NCI-H82 treated with DMSO at 0.1 percent for 48 hours (cell line): ENCODE measurements at regions not wholly inside any gene's neighbourhood (a gene's known extent, or its start where the extent isn't known, plus 50 kb on each side); places are given as distances from the start of the nearest gene placed in this dataset.
"Not testable (repeated sequence)": the region's sequence is repeated elsewhere in the genome, so short reads cannot be mapped to it uniquely, and the experiment has no call there.

Experiments used
- DNase-seq: peaks from one replicate; lab custom pipeline; 2025; ENCODE audit not compliant: unreplicated experiment; lab: John Stamatoyannopoulos, UW

DNA sequence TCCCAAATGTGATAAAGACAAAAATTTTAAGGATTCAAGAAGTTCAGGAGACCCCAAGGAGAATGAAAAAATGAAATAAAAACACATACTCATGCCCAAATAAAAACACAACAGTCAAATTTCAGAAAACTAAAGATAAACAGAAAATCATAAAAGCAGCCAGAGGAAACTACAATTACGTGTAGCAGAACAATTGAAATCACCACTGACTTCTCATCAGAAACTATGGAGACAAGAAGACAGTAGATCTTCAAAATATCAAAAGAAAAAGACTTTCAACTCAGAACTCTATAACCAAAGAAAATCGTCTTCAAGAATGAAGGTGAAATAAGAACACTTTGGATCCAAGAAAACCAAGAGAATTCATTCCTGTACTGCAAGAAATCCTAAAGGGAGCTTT lies 54.9 kb downstream of the DIO3 start:
- DNase-seq: no peak

DNA sequence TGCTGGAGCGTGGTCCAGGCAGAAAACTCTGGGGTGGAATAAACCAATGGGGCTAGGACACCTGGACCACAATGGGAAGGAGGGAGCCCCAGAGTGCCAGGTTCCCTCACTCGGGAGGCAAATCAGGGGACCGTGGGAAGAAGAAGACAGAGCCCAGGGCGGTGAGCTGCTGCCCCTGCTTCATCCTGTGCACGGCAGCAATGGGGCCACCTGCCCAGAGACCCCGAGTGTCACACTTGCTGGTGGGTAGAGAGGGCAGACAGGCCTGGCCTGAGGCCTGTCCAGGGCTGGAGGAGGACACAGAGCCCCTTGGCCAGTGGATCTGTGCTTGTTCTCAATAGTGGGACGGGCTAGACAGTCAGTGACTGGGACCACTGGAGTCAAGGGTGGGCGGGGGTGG lies 58.2 kb downstream of the DIO3 start:
- no peak for DNase-seq

DNA sequence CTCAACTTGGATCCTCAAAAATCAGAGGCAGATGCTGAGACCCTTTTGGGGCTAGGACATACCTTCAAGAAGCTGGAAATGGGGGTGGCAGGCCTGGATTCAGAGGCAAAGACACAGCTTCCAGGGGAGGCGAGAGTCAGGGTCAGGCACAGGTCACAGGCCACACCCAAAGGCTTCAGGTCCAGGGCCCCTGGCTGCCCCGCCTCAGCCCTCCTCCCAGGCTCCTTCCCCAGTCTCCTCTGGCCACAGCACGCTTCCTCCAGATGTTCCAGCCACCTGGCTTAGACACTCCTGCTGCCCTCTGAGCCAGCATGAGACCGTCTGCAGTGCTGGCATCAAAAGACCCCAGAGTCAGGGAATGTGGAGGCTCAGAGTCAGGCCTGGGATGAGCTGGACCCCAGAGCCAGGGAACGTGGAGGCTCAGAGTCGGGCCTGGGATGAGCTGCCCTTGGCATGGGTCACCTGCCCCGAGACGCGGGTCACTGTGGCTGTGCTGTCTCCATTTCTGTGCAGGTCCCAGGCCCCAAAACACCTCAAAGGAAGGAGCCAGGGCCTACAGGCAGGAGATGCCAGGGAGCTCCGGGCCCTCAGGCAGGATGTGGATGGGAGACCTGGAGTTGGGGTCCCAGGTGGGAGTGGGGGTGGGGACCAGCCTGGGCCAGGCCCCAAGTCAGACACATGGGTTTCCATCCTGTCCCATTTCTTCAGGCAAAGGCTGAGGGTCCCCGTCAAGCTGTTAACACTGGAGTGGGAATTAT lies 58.9 kb downstream of the DIO3 start:
- DNase-seq: no peak

DNA sequence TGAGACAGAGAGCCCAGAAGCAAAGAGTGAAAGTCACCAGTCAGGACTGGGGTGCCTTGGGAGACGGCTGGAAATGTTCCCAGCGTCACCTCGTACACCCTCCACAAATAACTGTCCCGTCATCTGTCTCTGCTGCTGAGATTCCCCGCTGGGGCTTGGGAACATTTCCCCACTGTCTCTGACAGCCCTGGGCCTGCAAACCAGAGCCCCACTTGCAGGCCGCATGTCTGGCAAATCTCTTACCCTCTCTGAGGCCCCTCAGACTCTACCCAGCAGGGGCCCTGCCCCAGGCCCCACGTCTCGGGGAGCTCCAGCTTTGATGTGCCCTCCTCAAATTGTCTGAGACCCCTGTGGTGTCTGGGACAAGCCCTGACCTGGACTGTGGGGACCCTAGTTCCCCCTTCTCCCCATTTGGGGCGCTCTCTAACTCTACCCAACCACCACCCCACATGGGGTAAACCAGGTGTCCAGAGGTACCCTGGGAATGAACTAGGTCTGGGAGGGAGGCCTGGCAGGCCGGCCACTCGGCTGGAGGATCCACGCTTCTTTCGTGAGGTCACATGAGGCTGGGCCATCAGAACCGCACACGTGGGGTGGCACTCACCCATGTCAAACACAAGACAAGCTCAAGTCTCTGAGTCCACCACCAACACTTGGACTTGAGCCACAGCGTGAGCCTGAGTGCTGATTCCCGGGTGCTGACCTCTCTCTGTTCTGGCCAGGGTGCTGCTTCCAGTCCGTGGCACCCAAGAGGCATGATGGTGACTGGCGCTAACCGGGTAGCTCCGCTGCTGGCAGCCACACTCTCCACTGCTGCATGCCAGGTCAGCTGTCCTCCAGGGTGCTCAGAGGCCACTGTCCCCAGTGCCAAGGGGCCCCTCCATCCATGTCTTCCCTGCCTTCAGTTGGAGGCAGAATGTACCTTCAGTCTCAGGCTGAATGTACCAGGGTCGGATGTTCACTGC lies 59.8 kb downstream of the DIO3 start:
- no peak for DNase-seq

DNA sequence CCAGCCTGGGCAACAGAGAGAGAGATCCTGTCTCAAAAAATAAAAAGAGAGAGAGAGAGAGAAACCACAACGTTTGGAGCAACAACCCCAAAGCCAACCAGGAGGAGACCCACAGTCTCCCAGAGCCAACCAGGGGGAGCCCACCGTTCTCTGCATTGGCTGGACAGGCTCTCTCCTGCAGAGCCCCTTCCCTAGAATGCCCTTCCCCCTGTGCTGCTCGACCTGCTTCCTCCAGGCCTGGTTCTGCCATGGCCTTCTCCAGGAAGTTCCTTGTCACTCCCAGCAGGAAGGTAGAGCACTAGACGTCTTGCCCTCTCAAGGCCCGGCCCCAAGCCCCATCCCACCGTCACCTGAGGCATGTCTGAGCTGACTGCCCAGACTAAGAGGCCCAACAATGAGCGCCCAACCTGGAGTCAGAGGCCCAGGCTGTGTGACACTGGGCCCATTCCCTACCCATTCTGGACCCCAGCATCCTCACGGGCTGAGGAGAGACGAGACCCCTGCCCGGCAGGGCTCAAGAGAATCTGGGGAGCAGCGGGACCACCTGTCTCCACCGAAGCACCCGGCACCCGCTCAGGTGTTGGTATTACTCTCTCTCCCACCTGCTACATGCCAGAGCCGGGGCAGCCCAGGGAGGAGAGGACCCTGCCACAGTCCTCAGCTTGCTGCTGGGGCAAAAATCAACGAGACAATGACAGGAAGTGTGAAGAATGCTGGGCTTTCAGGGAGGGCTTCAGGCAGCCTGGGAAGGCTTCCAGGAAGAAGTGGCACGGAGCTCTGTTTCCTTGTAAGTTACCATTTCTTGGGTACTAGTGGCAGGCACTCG lies 61.2 kb downstream of the DIO3 start:
- no peak for DNase-seq

DNA sequence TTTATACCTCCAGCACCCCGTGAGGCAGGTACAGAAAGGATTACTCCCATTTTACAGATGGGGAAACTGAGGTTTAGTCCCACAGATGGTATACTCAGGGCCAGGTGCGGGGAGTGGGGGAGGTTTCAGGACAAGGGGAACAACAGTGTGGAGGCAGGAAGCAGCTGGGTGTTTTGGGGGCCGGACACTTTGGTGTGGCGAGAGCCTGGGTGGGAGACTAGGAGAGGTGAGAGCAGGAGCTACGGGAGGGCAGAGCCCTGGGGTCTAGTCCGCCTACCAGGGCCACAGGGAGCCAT lies 61.7 kb downstream of the DIO3 start:
- no peak for DNase-seq

DNA sequence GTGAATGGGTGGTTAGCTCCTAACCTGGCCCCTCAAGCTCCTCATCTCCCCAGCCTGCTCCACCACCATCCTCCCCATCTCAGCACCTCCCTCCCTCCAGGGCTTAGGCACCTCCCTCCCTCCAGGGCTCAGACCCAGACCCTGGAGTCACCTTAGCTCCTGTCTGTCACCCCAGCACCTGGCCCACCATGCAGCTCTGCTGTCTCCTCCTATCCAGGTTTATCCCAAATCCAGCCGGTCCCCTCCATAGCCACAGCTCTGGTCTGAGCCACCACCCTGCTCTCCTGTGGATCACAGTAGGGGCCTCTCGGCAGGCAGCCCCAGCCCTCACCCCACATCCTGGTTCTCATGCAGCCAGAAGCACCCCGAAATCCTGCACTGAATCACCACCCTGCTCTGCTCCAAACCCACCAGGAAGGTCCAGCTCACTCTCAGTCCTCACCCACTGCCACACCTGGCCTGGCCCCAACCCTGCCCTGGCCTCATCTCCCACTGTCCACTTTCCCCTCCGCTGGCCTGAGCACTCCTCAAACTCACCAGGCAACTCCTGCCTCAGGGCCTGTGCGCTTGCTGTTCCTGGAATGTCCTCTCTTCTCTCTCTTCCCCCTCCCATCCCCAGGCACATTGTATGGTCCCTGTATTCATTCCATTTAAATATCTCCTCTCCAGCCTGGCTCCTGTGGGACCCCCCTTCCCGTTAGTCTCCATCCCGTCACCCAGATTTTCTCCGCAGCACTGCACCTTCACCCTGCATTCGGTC lies 62.6 kb downstream of the DIO3 start:
- no peak for DNase-seq

DNA sequence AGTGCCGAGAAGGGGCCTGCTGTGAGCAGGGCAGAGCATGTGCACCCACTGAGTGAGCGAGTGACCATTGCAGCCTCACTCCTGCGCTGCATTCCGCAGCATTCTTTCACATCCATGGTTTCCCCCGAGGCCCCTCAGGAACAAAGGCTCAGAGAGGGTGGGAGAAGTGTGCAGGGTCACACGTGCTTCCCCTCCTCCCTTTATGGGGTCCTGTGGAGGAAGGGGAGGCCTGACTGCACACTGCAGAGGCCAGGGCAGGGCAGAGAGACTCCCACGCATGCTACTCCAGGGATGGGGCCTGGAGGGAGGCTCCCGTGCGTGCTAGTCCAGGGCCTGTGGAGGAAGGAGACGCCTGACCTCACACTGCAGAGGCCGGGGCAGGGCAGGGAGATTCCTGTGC lies 63.2 kb downstream of the DIO3 start:
- DNase-seq: no peak

DNA sequence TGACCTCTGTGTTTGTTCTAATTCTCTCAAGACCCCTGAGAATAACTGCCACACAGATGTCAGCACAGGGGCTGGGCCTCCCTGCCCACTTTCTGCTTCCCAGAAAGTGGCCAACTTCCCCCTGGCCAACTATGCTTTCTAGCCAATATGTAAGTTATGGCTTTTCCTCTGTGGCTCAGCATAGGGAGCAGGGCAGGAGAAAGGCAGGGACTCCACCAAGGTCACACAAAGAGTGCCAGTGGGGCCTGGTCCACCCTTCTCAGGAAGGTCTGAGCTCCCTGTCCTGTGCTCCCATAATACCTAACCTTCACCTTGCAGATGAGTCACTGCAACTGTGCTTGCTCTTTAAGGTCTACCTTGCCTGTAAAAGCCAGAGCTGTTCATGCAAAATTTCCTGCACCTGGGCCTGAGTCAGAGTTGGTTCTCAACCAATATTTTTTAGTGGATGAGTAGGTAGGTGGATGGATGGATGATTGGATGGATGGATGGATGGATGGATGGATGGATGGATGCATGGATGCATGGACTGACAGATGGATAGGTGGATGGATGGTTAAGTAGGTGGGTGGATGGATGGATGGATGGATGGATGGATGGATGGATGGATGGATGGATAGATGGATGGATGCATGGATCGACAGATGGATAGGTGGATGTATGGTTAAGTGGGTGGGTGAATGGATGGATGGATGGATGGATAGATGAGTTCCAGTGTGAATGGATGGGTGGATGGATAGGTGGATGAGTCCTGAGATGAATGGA lies 64.2 kb downstream of the DIO3 start:
- DNase-seq: no peak

DNA sequence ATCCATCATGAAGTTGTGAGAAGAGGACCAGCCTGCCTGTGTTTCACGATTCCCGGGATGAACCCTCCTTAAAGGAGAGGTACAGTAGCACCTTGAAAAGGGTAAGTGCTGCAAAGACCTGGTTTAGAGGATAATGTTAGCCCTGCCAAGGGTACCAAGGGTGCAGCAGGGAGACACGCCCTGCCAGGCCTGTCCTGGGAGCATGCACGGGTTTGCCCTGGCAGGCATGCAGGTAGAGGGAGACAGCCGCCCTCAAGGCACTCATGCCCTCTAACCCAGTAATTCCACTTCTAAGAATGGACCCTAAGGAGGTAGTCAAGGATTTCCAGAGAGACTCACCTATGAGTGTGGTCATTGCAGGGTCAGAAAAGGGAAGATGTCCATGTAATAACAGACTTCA lies 65.0 kb downstream of the DIO3 start:
- no peak for DNase-seq

DNA sequence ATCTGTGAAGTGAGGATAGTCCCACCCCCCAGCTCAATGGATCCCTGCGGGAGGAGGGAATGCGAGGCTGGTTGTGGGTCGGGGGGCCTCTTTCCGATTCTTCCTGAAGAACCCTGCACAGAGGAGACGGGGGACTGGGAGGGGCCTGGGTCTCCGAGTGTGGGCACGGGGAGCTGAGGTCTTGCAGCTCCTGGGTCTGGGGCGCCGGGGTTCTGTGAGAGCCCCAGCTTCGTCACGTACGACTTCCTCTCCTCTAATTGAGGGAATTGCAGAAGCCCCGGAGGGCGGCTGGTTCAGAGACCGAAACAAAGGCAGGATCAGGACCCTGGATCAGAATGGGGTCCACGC lies 66.6 kb downstream of the DIO3 start:
- DNase-seq: no peak

DNA sequence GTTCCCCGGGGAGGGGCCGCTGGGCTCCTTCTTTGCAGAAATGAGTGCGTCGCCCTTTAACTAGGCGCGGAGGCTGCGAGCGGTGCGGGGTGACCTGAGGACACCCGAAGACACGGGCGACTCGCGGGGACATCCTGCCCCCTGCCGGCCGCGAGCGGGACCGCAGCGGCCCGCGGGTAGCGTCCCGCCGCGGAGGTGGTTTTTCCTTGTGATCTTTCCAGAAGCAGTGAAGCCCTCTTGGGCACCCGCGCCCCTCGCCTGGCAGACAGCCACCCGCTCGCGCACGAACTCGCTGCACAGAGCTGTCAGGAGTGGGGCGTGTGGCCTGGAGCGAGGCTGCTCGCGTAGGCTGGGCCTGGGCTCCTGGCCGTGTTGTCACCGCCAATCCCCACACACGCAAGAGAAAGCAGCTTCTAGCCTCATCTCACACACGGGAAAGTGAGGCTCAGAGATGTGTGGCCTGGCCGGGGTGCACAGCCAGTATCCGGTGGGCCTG lies 67.2 kb downstream of the DIO3 start:
- no peak for DNase-seq

DNA sequence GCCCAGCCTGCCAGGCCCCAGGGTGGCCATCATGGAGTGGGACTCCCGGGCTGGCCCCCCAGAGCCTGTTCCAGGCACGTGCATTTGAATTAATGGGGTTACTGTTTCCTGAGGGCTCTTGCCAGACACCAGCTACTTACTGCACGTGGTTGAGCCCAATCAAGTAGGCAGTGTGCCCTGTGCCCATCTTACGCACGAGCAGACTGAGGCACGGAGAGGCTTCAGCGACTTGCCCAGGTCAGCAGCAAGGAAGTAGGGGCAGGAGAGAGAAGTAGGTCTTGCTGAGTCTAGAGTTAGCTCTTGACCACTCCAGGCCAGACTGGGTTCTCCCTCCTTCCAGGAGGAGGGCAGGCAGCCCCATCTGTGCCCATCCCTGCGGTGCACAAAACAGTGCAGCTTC lies 67.7 kb downstream of the DIO3 start:
- DNase-seq: no peak

DNA sequence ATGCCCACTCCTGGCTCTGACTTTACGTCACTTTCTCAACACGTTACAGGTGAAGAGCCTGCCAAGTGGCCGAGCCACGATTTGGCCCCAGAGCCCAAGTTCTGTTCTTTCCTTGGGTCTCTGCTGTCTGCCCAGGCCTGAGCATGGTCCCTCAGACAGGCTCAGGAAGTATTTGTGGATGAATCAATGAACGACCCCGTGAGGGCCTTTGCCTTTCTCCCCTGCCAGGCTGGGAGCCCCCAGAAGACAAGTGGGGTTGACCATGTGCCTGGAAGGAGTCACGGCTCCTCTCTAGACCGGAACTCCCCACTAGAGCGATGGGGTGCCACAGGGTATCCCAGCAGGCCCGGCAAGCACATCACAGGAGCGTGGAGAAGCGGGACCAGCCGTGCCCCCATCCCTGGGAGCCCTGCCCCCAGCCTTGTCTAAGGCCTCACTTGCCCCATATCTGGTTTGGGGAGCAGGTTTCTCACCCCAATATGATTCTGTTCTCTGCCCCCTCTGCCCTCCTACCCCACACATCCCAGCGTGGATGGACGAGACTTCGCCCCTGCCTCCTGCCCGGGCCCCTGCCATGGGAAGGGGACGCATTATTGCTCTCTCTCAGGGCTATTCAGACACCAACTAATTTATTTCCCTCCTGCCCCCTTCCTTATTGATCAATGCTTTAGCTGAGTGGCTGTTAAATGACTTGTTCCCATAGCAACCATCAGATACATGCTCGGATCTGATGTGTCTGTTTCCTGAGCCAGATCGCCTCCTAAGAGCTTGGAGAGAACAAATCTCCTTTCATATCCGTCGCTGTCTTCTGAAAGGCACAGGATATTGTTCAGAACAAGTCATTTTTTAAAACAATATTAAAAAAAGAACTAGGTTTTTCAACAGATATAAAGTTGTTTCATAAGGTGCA lies 69.0 kb downstream of the DIO3 start:
- DNase-seq: no peak

DNA sequence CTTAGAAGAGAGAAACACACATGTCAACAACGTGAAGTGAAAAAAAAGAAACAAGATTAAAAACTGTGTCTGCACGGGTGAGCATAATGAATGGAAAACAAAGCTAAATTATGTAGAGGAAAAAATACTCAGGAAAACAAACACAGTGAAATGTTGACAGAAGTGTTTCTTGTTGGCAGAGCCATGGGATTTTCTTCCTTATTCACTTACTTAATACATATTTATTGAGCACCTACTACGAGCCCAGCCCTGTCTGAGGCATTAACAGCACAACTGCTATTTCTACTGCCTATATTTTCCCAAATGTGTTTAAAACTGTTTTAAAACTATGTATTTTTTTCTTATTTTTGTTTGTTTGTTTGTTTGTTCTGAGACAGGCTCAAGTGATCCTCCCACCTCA lies 69.9 kb downstream of the DIO3 start:
- no peak for DNase-seq

DNA sequence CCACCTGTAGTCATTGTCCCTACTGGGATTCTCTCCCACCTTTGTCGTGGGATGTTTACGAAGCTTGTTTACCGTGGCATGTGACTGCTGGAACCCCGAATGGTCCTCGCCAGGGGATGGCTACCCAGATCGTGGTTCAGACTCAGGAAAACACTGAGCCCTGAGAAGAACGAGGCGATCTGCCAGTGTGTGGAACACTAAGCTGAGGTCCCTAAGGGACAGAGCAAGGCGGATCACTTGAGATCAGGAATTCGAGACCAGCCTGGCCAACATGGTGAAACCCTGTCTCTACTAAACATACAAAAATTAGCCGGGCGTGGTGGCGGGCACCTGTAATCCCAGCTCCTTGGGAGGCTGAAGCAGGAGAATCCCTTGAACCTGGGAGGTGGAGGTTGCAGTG lies 70.7 kb downstream of the DIO3 start:
- DNase-seq: not testable (repeated sequence)

DNA sequence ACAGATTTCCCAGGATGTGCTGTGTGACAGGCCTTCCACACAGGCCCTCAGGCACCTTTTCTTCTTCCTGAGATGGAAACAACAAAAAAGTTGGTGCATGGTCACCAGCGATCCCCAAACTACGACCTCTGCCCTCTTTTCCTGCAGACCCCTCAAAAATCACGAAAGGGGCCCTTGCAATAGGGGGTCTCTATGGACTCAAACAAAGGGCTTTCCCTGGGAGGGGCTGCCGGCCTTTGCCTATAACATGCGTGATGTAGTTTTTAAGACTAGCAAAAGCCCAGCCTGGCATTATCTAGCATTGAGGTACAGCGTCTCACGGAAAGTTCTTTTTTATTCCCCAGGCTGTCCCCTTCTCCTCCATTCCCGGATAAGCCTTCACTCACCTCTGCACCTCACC lies 71.2 kb downstream of the DIO3 start:
- no peak for DNase-seq

DNA sequence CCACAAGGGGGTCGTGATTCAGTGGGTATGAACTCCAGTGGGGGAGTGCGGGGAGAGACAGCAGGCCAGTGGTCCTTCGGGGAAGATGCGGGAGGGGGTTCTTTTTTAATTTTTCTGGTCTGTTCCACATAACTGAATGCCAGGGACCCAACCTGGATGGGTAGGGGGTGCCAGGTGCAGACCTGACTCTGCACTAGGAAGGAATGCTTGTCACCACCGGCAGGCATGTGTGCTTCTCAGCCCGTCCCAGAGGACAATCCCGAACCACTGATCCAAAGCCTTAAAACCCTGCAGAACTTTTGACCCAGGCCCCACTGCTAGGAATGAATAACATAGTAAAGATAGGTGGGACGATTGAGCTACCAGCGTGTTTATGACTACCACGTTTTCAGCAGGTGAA lies 72.0 kb downstream of the DIO3 start:
- DNase-seq: no peak

DNA sequence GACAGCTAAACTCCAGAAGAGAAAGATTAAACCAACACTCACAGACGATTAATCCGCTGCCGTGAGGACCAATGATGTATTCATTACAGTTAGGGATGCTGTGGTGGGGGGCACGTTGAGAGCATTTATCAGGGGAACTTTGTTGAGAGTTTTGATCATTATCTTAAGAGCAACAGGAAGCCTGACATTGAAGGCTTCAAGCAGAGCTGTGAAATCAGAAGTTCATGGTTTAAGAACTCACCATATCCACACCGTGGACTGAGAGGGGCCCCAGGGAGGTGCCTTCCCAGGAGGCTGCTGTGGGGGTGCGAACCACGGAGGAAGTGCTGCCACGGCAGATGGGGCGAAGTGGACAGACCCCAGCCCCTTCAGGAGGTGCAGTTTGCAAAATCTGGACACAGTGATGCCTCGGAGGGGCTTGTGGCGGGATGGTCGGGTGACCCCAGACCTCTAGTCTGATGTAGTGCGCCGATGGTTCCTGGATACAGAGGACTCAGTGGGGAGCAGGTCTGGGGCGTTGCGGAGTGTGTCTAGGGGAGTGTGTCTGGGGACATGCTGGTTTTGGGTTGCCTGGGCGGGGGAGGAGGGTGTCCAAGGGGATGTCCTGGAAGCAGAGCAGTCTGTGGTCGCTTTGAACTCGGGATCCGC lies 73.0 kb downstream of the DIO3 start:
- no peak for DNase-seq
